A549 (cell line): ENCODE measurements at regions not wholly inside any gene's neighbourhood (a gene's known extent, or its start where the extent isn't known, plus 50 kb on each side); places are given as distances from the start of the nearest gene placed in this dataset.

Source experiments
- CHD2 ChIP-seq: fragments of 150-350 bp; IDR thresholded peaks from 2 replicates; pipeline ENCODE4 v1.6.1; 2014; ENCODE audit warnings: low read length; ENCODE audit not compliant: partially characterized antibody
- ESRRA ChIP-seq: fragments of 150-350 bp; IDR thresholded peaks from 2 replicates; pipeline ENCODE4 v1.6.1; 2014; ENCODE audit warnings: mild to moderate bottlenecking, low read length, borderline replicate concordance
- HDAC2 ChIP-seq: fragments of 200-600 bp; sonication (generic); IDR thresholded peaks from 2 replicates; pipeline ENCODE4 v1.6.1; 2016
- HMGXB4 ChIP-seq: fragments of 250-450 bp; sonication (Bioruptor Pico); IDR thresholded peaks from 2 replicates; pipeline ENCODE4 v1.5.0; 2021; ENCODE audit warnings: mild to moderate bottlenecking, moderate library complexity, borderline replicate concordance
- JUNB ChIP-seq: fragments of >200 bp; sonication (Bioruptor Twin); formaldehyde crosslinking; IDR thresholded peaks from 2 replicates; pipeline ENCODE4 v1.6.1; 2016
- MAFK ChIP-seq: fragments of 450-650 bp; IDR thresholded peaks from 2 replicates; pipeline ENCODE4 v1.6.1; 2014; ENCODE audit not compliant: partially characterized antibody
- MAX ChIP-seq: IDR thresholded peaks from 2 replicates; pipeline ENCODE4 v1.6.1; 2012
- MAZ ChIP-seq: fragments of 150-350 bp; IDR thresholded peaks from 2 replicates; pipeline ENCODE4 v1.6.1; 2014; ENCODE audit warnings: antibody characterized with exemption, low read depth, low read length, borderline replicate concordance
- PBX3 ChIP-seq: IDR thresholded peaks from 2 replicates; pipeline ENCODE4 v1.6.1; 2012
- POLR2A ChIP-seq: IDR thresholded peaks from 2 replicates; pipeline ENCODE4 v1.6.1; 2012; ENCODE audit warnings: mild to moderate bottlenecking, low read length
- RAD21 ChIP-seq, 2 experiments: fragments of >200 bp in 1 of 2; sonication (Bioruptor Twin) in 1 of 2; formaldehyde crosslinking in 1 of 2; IDR thresholded peaks in 1 of 2; conservative IDR thresholded peaks in 1 of 2; 2 replicates in 1 of 2; 3 replicates in 1 of 2; pipeline ENCODE4 v1.6.1; 2012 to 2018; ENCODE audit warnings: inconsistent platforms in 1 of 2
- TF ChIP-seq, protein P1 (sequence below): fragments of >200 bp; sonication (Bioruptor Twin); formaldehyde crosslinking; IDR thresholded peaks from 3 replicates; pipeline ENCODE4 v1.5.1; 2016

DNA sequence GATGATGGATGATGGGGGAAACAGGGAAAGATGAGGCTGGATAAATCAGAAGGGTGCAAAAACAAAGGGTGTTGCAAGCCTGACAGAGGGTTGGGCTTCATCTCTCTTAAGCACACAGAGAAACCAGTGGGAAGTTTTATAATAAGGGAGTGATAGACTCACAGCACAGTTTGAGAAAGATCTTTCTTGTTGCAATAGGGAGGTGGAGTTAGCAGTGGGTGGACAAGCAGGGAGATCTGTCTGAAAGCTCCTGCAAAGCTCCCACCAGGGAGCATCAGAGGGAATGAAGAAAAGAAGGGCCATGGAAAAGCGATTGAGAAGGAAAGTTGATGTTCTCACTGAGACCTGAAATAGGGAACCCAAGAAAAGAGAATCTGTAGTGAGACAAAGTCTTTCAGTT lies 64.9 kb downstream of the BOD1L2 start:
- TF ChIP-seq HMGXB4 = no peak
- TF ChIP-seq CHD2 = no peak
- TF ChIP-seq, protein P1, sequence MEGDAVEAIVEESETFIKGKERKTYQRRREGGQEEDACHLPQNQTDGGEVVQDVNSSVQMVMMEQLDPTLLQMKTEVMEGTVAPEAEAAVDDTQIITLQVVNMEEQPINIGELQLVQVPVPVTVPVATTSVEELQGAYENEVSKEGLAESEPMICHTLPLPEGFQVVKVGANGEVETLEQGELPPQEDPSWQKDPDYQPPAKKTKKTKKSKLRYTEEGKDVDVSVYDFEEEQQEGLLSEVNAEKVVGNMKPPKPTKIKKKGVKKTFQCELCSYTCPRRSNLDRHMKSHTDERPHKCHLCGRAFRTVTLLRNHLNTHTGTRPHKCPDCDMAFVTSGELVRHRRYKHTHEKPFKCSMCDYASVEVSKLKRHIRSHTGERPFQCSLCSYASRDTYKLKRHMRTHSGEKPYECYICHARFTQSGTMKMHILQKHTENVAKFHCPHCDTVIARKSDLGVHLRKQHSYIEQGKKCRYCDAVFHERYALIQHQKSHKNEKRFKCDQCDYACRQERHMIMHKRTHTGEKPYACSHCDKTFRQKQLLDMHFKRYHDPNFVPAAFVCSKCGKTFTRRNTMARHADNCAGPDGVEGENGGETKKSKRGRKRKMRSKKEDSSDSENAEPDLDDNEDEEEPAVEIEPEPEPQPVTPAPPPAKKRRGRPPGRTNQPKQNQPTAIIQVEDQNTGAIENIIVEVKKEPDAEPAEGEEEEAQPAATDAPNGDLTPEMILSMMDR = no peak
- TF ChIP-seq RAD21 (conservative IDR thresholded peaks at IDR 0.05 in 1 of 2, IDR thresholded peaks at IDR 0.05 in 1 of 2) = no peak
- no peak for TF ChIP-seq MAFK
- no peak for TF ChIP-seq HDAC2
- no peak for TF ChIP-seq JUNB
- no peak for TF ChIP-seq POLR2A
- no peak for TF ChIP-seq MAX
- TF ChIP-seq MAZ = no peak
- TF ChIP-seq PBX3 = no peak
- no peak for TF ChIP-seq ESRRA
